DMS114 treated with DMSO at 0.1 percent for 48 hours (cell line): ENCODE measurements at regions not wholly inside any gene's neighbourhood (a gene's known extent, or its start where the extent isn't known, plus 50 kb on each side); places are given as distances from the start of the nearest gene placed in this dataset.
A peak's percentile ranks its signal among the peaks of the same experiment; 100 is the strongest.
"Not testable (repeated sequence)": the region's sequence is repeated elsewhere in the genome, so short reads cannot be mapped to it uniquely, and the experiment has no call there.

ENCODE experiments used
- DNase-seq: peaks from one replicate; lab custom pipeline; 2025; ENCODE audit not compliant: unreplicated experiment; lab: John Stamatoyannopoulos, UW

DNA sequence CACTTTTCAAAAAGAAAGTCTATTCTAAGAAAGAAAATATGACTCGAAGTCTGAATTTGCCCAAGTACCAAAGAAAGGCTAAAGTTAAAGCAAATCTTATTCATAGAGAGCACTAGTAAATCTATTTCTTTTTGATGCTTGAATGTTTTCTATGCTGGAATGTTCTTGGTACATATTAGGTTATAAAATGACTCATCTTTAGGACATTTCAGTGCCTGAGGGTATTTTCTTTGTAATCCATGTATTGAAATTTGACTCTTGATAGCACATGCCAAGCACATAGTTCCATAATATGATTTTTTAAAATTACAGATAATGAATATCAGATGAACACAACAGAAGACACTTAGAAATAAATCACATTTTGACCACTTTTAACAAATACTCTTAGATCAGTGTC lies 232.8 kb downstream of the TRIML1 start:
- DNase-seq = no peak

DNA sequence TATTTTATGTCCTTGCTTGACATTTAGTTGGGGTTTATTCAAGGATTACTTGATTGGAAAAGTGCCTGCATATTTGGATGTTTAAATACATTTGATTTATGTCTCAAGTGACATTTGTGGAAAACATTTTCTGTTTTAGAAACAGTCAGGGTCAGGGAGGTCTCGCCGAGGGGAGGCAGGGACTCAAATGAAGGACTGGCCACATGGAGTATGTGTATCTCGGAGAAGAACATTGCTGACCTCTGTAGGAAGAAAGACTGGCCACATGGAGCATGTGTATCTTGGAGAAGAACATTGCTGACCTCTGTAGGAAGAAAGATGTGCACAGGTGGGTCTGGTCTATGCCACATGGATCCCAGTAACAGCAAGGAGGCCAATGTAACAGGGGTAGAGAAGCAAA lies 233.6 kb downstream of the TRIML1 start:
- peak; percentile 23 for DNase-seq

DNA sequence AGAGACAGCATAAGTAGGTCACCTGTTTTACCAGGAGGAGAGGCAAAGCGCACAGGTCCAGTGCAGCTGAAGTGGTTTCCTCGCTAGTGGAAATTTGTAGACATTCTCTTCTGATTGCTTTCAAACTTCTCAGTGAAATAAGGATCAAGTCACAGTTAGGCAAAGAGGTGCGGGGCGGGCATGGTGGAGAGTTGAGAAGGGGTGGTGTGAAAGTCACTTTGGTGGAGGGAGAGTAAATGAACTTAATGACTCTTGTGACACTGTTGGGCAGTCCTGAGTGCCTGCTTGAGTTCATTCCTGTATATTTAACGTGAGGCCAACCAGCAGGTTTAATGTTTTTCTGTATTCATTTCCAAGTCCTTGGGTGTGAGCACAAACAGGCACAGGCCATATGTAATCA lies 235.6 kb downstream of the TRIML1 start:
- DNase-seq = no peak

DNA sequence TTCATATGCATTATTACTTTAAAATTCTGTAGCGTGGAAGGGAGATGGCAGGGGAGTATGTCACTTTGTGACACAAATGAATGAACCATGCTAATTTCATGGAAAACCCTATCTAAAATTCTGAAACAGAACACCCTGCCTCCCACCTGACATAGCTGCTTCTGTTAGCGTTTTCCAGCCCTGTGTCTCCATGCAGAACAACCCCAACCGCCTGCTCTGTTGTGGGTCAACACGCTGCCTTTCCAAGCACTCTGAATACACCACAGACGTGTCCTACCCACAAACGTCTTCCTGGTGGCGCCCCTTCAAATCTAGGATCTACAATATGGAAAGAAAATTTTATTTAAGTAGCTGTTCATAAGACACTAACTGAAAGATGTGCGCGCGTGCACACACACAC lies 238.6 kb downstream of the TRIML1 start:
- no peak for DNase-seq

DNA sequence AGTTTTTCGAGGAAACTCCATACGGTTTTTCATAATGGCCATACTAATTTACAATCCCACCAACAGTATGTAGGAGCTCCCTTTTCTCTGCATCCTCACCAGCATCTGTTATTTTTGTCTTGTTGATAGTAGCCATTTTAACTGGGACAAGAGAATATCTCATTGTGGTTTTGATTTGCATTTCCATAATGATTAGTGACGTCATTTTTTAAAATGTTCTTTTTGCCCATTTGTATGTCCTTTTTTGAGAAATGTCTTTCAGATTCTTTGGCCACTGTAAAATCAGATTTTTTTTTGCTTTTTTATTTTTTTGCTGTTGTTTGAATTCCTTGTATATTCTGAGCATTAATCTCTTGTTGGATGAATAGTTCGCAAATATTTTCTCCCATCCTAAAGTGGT lies 243.9 kb downstream of the TRIML1 start:
- no peak for DNase-seq

DNA sequence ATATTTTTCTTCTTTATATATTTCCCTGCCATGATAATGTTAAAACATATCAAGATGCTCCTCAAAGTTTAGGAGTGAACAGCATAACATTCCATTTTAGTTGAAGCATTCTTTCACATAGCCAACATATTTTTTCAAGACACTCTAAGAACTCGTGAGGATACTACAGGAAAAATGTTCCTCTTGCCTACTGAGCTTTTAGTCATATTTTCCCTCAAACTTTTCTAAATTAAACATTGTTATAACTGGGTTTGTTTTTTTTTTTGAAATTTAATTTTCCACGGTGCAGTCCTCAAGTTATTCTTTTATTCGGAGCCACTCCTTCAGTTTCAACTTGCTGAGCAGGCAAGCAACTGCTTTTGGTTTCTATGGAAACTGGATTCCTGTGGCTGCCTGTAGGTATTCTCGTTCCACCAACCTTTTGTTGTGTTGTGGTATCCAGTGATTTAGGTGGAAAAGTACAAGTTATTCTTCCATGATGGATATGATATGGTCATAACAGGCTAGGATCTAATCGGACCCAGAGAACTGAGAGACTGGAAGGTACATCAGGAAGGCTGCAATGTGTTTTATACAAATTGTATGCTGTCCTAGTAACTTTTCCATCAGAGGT lies 248.0 kb downstream of the TRIML1 start:
- DNase-seq = no peak

DNA sequence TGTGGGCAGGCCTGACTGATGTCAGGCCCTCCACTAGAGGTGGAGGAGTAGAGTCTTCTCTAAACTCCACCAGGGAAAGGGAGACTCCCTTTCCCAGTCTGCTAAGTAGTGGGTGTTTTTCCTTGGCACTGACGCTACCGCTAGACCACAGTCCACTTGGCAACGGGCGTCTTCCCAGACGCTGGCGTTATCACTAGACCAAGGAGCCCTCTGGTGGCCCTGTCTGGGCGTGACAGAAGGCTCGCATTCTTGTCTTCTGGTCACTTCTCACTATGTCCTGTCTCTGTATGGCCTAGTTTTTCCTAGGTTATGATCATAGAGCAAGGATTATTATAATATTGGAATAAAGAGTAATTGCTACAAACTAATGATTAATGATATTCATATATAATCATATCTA lies 252.1 kb downstream of the TRIML1 start:
- DNase-seq = not testable (repeated sequence)

DNA sequence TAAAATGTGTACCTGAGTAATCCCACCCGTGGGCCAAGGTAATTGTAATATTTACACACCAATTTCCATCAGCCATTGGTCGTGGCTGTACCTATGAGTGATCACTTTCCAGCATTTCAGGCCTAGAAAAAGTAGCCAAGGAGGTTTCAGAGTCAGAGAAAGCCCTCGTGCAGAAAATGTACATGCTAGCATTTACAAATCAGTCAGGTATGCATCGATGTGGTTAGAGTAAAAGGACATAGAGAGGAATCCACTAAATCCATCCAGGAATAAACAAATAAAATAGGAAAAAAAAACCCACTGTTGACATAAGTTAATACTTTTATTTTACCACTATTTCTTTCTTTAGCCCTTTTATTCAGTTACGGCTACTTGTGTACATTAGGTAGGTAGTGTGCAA lies 256.8 kb downstream of the TRIML1 start:
- no peak for DNase-seq

DNA sequence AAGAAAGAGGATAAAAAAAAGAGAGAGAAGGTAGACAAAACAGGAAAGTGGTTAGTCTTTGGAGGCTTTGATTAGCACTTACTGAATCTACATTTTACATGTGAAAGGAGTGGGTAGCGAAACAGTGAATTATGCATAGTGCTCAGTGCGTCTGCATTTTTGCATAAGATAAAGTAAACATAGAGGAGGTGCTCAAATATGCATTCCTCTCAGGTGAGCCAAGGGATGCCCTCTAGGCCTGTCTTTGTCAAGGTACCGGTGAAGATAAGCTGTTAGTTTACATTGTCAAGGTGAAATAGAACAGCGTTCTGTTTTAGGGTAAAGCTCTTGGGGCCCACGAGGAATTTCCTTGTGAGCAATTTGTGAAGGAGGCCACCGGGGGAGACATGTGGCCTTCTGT lies 260.6 kb downstream of the TRIML1 start:
- no peak for DNase-seq

DNA sequence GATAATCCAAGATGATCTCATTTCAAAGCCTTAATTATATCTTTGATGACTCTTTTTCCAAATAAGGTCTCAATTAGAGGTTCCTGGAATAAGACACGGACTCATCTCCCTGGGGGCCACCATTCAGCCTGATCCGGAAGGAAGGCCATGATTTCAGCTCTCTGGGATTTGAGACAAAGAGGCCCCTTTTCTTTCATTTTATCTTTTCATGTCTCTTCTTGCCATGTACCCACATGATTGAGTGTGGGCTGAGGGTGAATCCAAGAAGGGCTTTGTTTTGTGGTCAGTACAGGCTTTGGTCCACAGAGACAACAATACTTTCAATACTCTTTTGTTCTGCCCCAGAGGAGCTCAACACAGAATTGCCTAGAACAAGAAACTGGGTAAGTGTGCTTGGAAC lies 261.2 kb downstream of the TRIML1 start:
- DNase-seq = no peak

DNA sequence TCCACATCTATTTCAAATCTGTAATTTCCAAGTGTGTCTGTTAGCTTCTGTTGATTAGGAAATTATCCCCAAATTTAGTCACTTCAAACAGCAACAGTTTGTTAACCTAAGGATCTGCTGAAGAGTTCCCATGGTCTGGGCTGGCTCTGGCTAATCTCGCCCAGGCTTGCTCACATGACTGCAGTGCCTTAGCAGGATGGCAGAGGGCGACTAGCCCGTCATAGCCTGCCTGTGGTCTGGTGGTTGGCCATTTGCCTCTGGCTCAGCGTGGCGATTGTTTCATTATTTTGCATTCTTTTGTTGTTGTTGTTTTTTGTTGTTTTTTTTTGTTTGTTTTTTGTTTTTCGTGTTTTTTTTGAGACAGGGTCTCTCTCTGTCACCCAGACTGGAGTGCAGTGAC lies 264.0 kb downstream of the TRIML1 start:
- DNase-seq = no peak

DNA sequence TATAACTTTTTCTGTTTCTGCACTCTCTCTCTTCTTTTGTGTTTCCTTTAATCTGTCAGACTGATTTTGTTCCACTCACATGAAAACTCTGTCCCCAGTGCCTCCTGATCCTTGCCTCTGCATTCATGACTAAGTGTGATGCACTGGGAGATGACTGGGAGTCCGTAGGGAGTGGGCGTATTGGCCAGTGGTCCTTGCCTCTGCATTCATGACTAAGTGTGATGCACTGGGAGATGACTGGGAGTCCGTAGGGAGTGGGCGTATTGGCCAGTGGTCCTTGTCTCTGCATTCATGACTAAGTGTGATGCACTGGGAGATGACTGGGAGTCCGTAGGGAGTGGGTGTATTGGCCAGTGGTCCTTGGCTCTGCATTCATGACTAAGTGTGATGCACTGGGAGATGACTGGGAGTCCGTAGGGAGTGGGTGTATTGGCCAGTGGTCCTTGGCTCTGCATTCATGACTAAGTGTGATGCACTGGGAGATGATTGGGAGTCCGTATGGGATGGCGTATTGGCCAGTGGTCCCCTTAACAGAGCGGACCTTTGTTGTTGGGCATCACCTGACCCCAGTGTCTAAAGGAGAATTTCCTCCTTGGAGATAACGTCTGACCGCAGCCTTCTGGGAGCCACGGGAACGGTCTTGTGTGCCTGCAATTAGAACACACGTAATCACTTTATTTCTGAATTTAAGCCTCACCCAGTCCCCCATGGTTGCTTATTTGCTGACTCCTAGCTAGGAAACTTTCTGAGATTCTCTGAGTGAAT lies 266.0 kb downstream of the TRIML1 start:
- DNase-seq = not testable (repeated sequence)

DNA sequence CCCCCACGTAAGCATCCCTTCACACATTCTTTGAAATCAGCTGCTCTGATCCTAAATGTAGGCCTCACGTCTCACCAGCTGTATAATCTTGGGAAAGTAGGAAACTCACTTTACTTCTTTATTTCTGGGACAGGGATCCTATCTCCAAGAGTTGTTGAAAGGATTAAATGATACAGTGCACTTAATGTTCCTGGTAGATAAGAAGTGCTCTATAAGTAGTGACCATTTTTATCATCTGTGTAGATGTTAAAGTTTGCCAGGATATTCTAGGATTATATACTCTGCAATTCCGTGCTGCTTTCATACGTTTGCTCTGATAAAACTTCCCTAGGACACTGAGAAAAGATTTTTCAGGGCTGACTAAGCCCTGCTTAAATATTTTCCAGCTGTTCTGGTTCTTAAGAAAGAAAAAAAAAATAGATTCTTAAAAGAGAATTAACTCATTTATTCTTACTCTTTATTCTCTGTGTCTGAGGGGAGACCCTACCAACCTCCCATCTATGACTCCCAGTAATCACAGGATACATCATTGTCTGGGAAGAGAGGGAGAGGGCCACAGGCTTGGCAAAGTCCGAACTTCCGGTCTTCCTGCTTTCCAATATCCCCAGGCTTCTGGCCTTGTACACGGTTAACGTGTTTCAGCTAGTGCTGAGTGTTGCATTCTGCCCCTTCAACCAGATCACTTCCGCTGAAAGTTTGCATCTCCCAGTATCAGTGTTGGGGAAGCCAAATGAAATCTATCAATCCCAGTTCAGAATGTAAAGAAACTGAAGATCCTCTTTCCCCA lies 269.2 kb downstream of the TRIML1 start:
- no peak for DNase-seq

DNA sequence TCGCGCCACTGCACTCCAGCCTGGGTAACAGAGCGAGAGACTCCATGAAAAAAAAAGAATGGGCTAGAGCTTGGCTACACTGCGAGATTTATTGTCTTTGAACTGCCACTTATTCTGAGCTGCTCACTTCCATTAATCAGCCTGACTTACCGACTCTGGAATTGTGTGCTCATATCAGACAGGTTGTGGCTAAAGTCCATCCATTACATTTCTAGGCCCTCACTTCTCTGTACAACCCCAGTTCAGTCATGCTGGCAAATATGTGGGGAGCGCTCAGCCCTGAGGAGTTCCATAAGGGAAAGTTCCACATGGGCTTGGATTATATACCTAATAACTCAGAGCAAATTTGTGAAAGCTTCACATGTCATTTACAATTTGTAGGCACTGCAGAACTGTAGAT lies 270.6 kb downstream of the TRIML1 start:
- no peak for DNase-seq

DNA sequence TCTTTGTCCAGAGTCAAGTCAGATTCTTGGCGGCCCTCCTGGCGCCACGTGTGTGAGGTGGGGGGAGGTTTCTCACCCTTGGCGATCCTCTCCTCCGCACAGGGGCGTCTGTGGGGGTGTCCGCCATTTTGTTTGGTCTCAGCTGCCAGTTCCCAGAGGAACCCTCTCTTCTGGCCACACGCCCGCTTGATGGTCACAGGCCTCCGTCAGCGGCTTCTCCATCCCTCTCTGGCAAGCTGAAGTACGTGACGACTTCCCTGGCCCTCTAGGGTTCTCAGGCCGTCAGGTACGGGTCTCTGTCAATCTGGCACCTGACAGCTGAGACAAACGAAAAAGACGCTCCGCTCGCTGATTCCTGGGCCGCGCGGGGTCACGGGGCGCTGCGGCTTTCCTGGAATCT lies 272.6 kb downstream of the TRIML1 start:
- DNase-seq = no peak

DNA sequence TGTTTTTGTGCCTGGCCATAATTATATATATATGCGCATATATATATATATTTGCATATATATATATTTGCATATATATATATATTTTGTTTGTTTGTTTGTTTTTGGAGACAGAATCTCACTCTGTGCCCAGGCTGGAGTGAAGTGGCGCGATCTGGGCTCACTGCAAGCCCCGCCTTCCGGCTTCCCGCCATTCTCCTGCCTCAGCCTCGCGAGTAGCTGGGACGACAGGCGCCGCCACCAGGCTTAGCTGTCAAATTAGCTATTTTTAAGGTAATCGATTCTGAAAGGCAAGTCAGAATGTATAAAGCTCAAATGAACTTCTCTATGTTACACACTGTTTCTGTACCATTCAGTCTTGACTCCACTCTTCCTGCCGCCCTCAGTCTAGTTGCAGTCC lies 273.3 kb downstream of the TRIML1 start:
- DNase-seq = no peak

DNA sequence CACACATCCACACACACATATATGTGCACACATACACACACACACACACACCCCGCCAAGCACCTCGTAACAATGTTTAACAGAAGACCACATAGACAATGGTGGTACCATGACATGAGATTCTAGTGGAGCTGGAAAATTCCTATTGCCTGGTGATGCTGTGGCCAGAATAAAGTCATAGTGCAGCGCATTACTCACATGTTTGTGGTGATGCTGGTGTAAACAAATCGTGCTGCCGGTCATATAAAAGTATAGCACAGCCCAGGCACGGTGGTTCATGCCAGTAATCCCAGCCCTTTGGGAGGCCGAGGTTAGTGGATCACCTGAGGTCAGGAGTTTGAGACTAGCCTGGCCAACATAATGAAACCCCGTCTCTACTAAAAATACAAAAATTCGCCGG lies 275.2 kb downstream of the TRIML1 start:
- no peak for DNase-seq

DNA sequence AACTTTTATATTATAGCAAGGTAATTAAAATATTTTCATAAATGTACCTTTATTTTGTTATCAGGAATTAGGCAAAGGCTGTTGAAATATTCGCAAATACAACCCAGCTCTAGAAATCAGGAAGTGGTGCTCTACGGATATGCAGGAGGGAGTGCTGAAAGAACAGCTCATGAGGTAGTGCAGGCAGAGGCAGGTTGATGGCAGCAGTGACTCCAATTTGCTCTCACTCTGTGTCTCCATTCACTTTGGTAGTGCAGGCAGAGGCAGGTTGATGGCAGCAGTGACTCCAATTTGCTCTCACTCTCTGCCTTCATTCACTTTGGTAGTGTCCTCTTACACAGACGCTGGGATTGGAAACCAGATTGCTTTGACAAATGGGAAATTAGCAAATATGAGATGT lies 277.9 kb downstream of the TRIML1 start:
- DNase-seq = no peak

DNA sequence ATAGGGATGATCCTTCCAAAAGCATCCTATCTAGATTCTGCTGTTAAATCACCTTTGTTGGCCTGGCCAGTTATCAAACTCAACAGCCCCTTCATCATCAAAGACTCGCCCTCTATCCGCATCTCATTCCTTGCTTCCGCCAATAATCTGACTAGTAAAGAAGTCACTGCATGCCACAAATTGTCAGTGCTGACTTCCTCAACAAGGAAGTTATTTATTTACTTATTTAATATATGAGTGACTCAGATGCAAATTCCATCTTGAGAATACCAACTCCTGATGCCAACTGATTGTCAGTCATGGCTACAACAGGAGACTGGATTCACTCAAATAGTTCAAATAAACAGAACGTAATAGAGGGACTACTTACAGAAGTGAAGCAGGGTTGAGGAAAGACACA lies 283.8 kb downstream of the TRIML1 start:
- DNase-seq = no peak

DNA sequence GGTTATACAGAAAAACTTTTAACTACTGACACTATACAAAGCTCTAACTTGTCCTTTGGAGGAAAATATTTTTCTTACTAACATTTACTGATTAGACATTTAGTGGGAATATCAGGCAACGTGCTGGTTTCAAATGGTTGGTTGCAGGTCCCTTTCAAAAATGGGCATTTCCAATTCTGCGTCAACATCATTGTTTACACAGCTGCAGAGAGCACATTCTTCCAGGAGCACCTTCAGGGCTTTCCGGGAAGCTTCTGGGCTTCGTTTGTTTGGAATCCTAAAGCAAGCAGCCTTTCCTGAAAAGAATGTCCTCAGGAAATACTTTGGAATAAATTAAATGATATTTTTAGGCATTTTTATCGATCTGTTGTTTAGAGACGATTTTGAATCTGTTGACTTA lies 289.7 kb downstream of the TRIML1 start:
- no peak for DNase-seq

DNA sequence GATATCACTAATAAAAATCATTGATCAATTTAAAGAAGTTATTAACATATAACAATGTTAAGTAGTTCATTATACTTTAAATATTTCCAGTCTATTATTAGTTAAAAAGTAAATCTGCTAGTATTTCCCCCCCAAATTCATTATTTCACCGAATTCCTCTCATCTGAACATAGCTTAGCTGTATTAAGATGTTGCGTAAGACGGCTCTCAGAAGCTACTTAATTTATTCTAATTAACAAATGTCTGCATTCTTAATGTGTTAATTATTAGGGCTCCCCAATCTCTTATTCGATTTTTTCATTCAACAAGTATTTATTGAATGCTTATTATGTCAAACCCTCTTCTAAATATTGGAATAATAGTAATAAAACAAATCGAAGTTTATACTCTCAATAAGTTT lies 290.7 kb downstream of the TRIML1 start:
- no peak for DNase-seq

DNA sequence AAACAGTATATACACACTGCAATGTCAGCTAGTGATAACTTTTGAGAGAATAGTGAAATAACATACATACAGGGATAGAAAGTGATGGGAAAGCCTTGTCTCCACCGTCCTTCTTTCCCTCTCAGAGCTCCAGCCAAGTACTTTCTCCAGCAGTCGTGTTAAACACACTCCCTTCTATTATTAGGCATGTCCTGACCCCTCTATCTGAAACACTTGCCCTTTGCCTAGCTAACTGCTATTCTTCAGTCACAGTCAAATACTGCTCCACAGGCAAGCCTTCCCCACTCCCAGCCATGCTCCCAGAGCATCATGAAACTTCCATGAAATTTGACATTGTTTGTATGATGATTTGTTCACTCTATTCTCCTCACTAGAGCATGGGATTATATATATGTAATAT lies 291.1 kb downstream of the TRIML1 start:
- DNase-seq = no peak
